ENCODE measurements at regions not wholly inside any gene's neighbourhood (a gene's known extent, or its start where the extent isn't known, plus 50 kb on each side); places are given as distances from the start of the nearest gene placed in this dataset.

GRCh38 chr6:113511100-113511499 is 346.0 kb upstream of the MARCKS start:
- DNase-seq, result no peak
- intact Hi-C loops (cut with micrococcal nuclease), result no loop called here
- Histone ChIP-seq H3K27ac (replicated peaks) (no peak overlapping the region), H3K36me3 (no peaks in the 10 kb centered on the region), H3K27me3 (ENCODE audit: low read depth) (no peaks in the 10 kb centered on the region), H3K4me3 (no peak overlapping the region), H3K9me3 (replicated peaks) (no peaks in the 10 kb centered on the region), H3K4me1 (no peaks in the 10 kb centered on the region)
- no peak for TF ChIP-seq CTCF (IDR thresholded peaks at IDR 0.05; ENCODE audit: borderline replicate concordance)

GRCh38 chr6:113512576-113512975 is 344.6 kb upstream of the MARCKS start:
- TF ChIP-seq CTCF (IDR thresholded peaks at IDR 0.05; ENCODE audit: borderline replicate concordance), result no peak
- DNase-seq, result no peak
- intact Hi-C loops (cut with micrococcal nuclease), result no loop called here
- Histone ChIP-seq H3K27ac (replicated peaks) (no peak overlapping the region), H3K27me3 (ENCODE audit: low read depth) (no peaks in the 10 kb centered on the region), H3K36me3 (no peaks in the 10 kb centered on the region), H3K4me3 (no peak overlapping the region), H3K9me3 (replicated peaks) (no peaks in the 10 kb centered on the region), H3K4me1 (no peaks in the 10 kb centered on the region)

- Histone ChIP-seq H3K4me3 (no peak overlapping the region), H3K9me3 (replicated peaks) (no peaks in the 10 kb centered on the region), H3K36me3 (no peaks in the 10 kb centered on the region), H3K4me1 (no peaks in the 10 kb centered on the region), H3K27me3 (ENCODE audit: low read depth) (no peaks in the 10 kb centered on the region), H3K27ac (replicated peaks) (no peak overlapping the region)
- no peak for TF ChIP-seq CTCF (IDR thresholded peaks at IDR 0.05; ENCODE audit: borderline replicate concordance)
- DNase-seq, result no peak
- intact Hi-C loops (cut with micrococcal nuclease), result no loop called here
Observed at GRCh38 chr6:113513086-113513485, 344.1 kb upstream of the MARCKS start.

- no peaks in the 10 kb centered on the region for H3K27me3 ChIP-seq (ENCODE audit: low read depth)
- no peak for TF ChIP-seq CTCF (IDR thresholded peaks at IDR 0.05; ENCODE audit: borderline replicate concordance)
- no peaks in the 10 kb centered on the region for H3K9me3 ChIP-seq (replicated peaks)
- H3K4me3 ChIP-seq, result no peak overlapping the region
- DNase-seq, result no peak
- H3K27ac ChIP-seq (replicated peaks), result no peak overlapping the region
- no peaks in the 10 kb centered on the region for H3K4me1 ChIP-seq
- intact Hi-C loops (cut with micrococcal nuclease), result no loop called here
- H3K36me3 ChIP-seq, result no peaks in the 10 kb centered on the region
Observed at GRCh38 chr6:113522376-113522775, 334.8 kb upstream of the MARCKS start.

- Histone ChIP-seq H3K9me3 (replicated peaks) (no peaks in the 10 kb centered on the region), H3K4me1 (no peaks in the 10 kb centered on the region), H3K4me3 (no peak overlapping the region), H3K27ac (replicated peaks) (no peak overlapping the region), H3K27me3 (ENCODE audit: low read depth) (no peaks in the 10 kb centered on the region), H3K36me3 (no peaks in the 10 kb centered on the region)
- DNase-seq, result no peak
- TF ChIP-seq CTCF (IDR thresholded peaks at IDR 0.05; ENCODE audit: borderline replicate concordance), result no peak
- intact Hi-C loops (cut with micrococcal nuclease), result no loop called here
Observed at GRCh38 chr6:113524826-113525225, 332.3 kb upstream of the MARCKS start.

- DNase-seq, result no peak
- H3K36me3 ChIP-seq, result no peaks in the 10 kb centered on the region
- no peak overlapping the region for H3K27ac ChIP-seq (replicated peaks)
- TF ChIP-seq CTCF (IDR thresholded peaks at IDR 0.05; ENCODE audit: borderline replicate concordance), result no peak
- H3K27me3 ChIP-seq (ENCODE audit: low read depth), result no peaks in the 10 kb centered on the region
- no peaks in the 10 kb centered on the region for H3K4me1 ChIP-seq
- H3K9me3 ChIP-seq (replicated peaks), result no peaks in the 10 kb centered on the region
- H3K4me3 ChIP-seq, result no peak overlapping the region
- intact Hi-C loops (cut with micrococcal nuclease), result no loop called here
Observed at GRCh38 chr6:113526553-113526952, 330.6 kb upstream of the MARCKS start.

Measured in left ventricle myocardium inferior (tissue), 1 donor.